HEK293 (cell line): ENCODE measurements at regions not wholly inside any gene's neighbourhood (a gene's known extent, or its start where the extent isn't known, plus 50 kb on each side); places are given as distances from the start of the nearest gene placed in this dataset.

Experiments used
- CTCF ChIA-PET: fragments of 350-600 bp; formaldehyde crosslinking; extraction: SDS; loops from one replicate; lab custom pipeline; 2021; ENCODE audit warnings: antibody characterized with exemption; lab: Yijun Ruan, JAX
- POLR2A ChIA-PET: fragments of 300-600 bp; formaldehyde crosslinking; extraction: SDS; loops from one replicate; lab custom pipeline; 2020; ENCODE audit warnings: antibody characterized with exemption, inconsistent platforms; lab: Yijun Ruan, JAX
- H3K27ac ChIP-seq: fragments of 200-500 bp; sonication (Bioruptor generic); 2 replicates; pipeline ENCODE4 v1.5.1; 2014; ENCODE audit warnings: low read depth, low read length, control low read depth, inconsistent platforms; ENCODE audit errors: extremely low read depth
- H3K36me3 ChIP-seq, 2 experiments: fragments of 200-500 bp in 1 of 2; sonication (Bioruptor generic) in 1 of 2; 1 replicate in 1 of 2; 2 replicates in 1 of 2; pipeline ENCODE4 v1.5.1; 2014 to 2017; ENCODE audit warnings: inconsistent platforms in 2 of 2, low read length in 2 of 2; ENCODE audit not compliant: control insufficient read depth in 2 of 2, insufficient read depth in 1 of 2
- H3K4me1 ChIP-seq: fragments of 200-500 bp; sonication (Bioruptor generic); 2 replicates; pipeline ENCODE4 v1.5.1; 2014; ENCODE audit warnings: mild to moderate bottlenecking, low read length, inconsistent platforms; ENCODE audit not compliant: control insufficient read depth, insufficient read depth
- H3K4me3 ChIP-seq: 2 replicates; pipeline ENCODE4 v1.5.1; 2011; ENCODE audit warnings: low read depth, mild to moderate bottlenecking, control low read depth, low read length, moderate library complexity
- H3K9me3 ChIP-seq: fragments of 200-500 bp; sonication (Bioruptor generic); 2 replicates; pipeline ENCODE4 v1.5.1; 2014; ENCODE audit warnings: low read depth, low read length, inconsistent platforms; ENCODE audit not compliant: control insufficient read depth, insufficient read depth
- PRDM1 ChIP-seq: fragments of 450-650 bp; formaldehyde crosslinking; IDR thresholded peaks from 2 replicates; pipeline ENCODE4; 2016; ENCODE audit warnings: missing biosample characterization, missing genetic modification characterization
- WT1 ChIP-seq: fragments of 450-650 bp; formaldehyde crosslinking; IDR thresholded peaks from 2 replicates; pipeline ENCODE4 v1.5.1; 2016; ENCODE audit warnings: missing biosample characterization, missing genetic modification characterization
- ZBTB48 ChIP-seq: fragments of 450-650 bp; formaldehyde crosslinking; IDR thresholded peaks from 2 replicates; pipeline ENCODE4 v1.5.1; 2016; ENCODE audit warnings: missing biosample characterization, missing genetic modification characterization
- ZNF114 ChIP-seq: fragments of 450-650 bp; formaldehyde crosslinking; IDR thresholded peaks from 2 replicates; pipeline ENCODE4 v1.5.0; 2017; ENCODE audit warnings: missing biosample characterization, missing genetic modification characterization
- ZNF121 ChIP-seq: fragments of 450-650 bp; formaldehyde crosslinking; IDR thresholded peaks from 2 replicates; pipeline ENCODE4 v1.5.1; 2016; ENCODE audit warnings: missing biosample characterization, missing genetic modification characterization
- ZNF133 ChIP-seq: fragments of 450-650 bp; formaldehyde crosslinking; IDR thresholded peaks from 2 replicates; pipeline ENCODE4 v1.5.1; 2016; ENCODE audit warnings: missing biosample characterization, missing genetic modification characterization
- ZNF146 ChIP-seq: fragments of 450-650 bp; formaldehyde crosslinking; IDR thresholded peaks from 2 replicates; pipeline ENCODE4 v1.5.1; 2016; ENCODE audit warnings: missing biosample characterization, missing genetic modification characterization
- ZNF157 ChIP-seq: fragments of 450-650 bp; formaldehyde crosslinking; IDR thresholded peaks from 2 replicates; pipeline ENCODE4 v1.5.1; 2016; ENCODE audit warnings: missing biosample characterization, missing genetic modification characterization
- ZNF335 ChIP-seq: fragments of 450-650 bp; formaldehyde crosslinking; conservative IDR thresholded peaks from 2 replicates; pipeline ENCODE4 v1.5.1; 2016; ENCODE audit warnings: missing biosample characterization, missing genetic modification characterization
- ZNF341 ChIP-seq: fragments of 450-650 bp; formaldehyde crosslinking; IDR thresholded peaks from 2 replicates; pipeline ENCODE4; 2016; ENCODE audit warnings: low read depth, missing biosample characterization, missing genetic modification characterization
- ZNF354C ChIP-seq: fragments of 450-650 bp; formaldehyde crosslinking; IDR thresholded peaks from 2 replicates; pipeline ENCODE4 v1.5.1; 2016; ENCODE audit warnings: missing biosample characterization, missing genetic modification characterization, low read depth, borderline replicate concordance
- ZNF37A ChIP-seq: fragments of 450-650 bp; IDR thresholded peaks from 2 replicates; pipeline ENCODE4 v1.5.1; 2018; ENCODE audit warnings: missing biosample characterization, missing genetic modification characterization
- ZNF624 ChIP-seq: fragments of 450-650 bp; formaldehyde crosslinking; IDR thresholded peaks from 2 replicates; pipeline ENCODE4 v1.5.1; 2017; ENCODE audit warnings: missing biosample characterization, missing genetic modification characterization
- ZNF785 ChIP-seq: fragments of 450-650 bp; formaldehyde crosslinking; IDR thresholded peaks from 2 replicates; pipeline ENCODE4 v1.5.1; 2016; ENCODE audit warnings: missing biosample characterization, missing genetic modification characterization
- TF ChIP-seq, protein P1 (sequence below): fragments of 450-650 bp; formaldehyde crosslinking; IDR thresholded peaks from 2 replicates; pipeline ENCODE4 v1.5.1; 2016; ENCODE audit warnings: missing biosample characterization, missing genetic modification characterization
- TF ChIP-seq, protein P2 (sequence below): fragments of 450-650 bp; formaldehyde crosslinking; IDR thresholded peaks from 2 replicates; pipeline ENCODE4 v1.5.1; 2016; ENCODE audit warnings: missing biosample characterization, missing genetic modification characterization
- TF ChIP-seq, protein P3 (sequence below): fragments of 450-650 bp; formaldehyde crosslinking; IDR thresholded peaks from 2 replicates; pipeline ENCODE4 v1.5.0; 2017; ENCODE audit warnings: missing biosample characterization, missing genetic modification characterization, borderline replicate concordance
- TF ChIP-seq, protein P4 (sequence below): fragments of 450-650 bp; formaldehyde crosslinking; IDR thresholded peaks from 2 replicates; pipeline ENCODE4 v1.5.1; 2016; ENCODE audit warnings: missing biosample characterization, missing genetic modification characterization

DNA sequence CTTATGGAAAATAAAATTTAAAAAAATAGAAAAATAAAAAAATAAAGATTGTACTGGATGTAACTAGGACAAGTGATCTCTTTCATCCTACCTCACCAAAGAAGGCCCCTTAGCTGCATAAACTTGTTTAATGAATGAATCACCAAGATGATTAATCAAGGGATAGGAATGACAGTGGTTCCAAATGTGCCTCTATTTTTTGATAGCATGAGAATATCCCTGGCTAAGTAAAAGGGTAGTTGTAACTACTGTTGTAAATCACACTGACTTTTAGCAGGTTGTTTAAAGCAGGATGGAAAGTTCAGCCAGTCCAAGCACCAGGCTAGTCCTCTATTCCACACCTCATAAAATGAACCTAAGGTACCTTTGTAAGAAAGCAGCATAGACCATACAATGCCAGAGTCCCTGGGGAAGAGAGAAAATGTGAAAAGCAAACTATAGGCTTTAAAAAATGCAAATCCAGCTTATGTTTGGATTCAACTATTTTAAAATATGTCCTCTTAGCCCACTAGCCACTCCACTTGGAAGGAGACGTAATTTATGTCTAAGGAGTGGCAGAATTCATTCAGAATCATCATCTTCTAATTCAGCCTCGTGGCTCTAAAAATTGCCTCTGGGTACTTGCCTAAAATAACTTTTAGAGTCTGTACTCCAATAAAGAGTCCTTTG, 126.8 kb downstream of the SKIDA1 start (continued):
- peak; percentile 56 for TF ChIP-seq ZNF335 (tag by site-specific recombination)

DNA sequence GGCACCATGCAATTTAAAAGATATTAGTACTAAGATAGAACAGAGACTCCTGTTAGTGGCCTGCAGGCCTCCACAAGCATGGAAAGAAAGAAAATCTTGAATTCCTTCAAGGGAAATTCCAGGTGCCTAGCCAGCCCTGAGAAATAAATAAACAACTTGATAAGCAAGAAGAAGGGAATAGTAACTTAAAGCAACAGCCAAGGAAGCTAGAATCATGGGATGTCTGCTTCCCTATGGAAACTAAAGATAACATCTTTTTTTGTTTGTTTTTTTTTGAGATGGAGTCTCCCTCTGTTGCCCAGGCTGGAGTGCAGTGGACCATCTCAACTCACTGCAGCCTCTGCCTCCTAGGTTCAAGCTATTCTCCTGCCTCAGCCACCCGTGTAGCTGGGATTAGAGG, 128.6 kb downstream of the SKIDA1 start:
- peaks cover 2% of the 10 kb centered on the region; the same call in 1 of the 2 replicates for H3K9me3 ChIP-seq
- H3K27ac ChIP-seq = no peak overlapping the region
- POLR2A ChIA-PET = no interaction called here
- H3K36me3 ChIP-seq = no peaks in the 10 kb centered on the region
- TF ChIP-seq ZNF146 (tag by site-specific recombination) = no peak
- no peak for TF ChIP-seq ZNF37A (tag by site-specific recombination)
- TF ChIP-seq, protein P1, sequence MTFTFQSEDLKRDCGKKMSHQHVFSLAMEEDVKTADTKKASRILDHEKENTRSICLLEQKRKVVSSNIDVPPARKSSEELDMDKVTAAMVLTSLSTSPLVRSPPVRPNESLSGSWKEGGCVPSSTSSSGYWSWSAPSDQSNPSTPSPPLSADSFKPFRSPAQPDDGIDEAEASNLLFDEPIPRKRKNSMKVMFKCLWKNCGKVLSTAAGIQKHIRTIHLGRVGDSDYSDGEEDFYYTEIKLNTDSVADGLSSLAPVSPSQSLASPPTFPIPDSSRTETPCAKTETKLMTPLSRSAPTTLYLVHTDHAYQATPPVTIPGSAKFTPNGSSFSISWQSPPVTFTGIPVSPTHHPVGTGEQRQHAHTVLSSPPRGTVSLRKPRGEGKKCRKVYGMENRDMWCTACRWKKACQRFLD = no peak
- TF ChIP-seq ZNF341 (tag by site-specific recombination) = 0 out of 2 replicates have a peak, but pooled peaks have one; percentile 20
- peak; percentile 30; the same call in 1 of the 2 replicates for TF ChIP-seq WT1 (tag by site-specific recombination)
- TF ChIP-seq, protein P2, sequence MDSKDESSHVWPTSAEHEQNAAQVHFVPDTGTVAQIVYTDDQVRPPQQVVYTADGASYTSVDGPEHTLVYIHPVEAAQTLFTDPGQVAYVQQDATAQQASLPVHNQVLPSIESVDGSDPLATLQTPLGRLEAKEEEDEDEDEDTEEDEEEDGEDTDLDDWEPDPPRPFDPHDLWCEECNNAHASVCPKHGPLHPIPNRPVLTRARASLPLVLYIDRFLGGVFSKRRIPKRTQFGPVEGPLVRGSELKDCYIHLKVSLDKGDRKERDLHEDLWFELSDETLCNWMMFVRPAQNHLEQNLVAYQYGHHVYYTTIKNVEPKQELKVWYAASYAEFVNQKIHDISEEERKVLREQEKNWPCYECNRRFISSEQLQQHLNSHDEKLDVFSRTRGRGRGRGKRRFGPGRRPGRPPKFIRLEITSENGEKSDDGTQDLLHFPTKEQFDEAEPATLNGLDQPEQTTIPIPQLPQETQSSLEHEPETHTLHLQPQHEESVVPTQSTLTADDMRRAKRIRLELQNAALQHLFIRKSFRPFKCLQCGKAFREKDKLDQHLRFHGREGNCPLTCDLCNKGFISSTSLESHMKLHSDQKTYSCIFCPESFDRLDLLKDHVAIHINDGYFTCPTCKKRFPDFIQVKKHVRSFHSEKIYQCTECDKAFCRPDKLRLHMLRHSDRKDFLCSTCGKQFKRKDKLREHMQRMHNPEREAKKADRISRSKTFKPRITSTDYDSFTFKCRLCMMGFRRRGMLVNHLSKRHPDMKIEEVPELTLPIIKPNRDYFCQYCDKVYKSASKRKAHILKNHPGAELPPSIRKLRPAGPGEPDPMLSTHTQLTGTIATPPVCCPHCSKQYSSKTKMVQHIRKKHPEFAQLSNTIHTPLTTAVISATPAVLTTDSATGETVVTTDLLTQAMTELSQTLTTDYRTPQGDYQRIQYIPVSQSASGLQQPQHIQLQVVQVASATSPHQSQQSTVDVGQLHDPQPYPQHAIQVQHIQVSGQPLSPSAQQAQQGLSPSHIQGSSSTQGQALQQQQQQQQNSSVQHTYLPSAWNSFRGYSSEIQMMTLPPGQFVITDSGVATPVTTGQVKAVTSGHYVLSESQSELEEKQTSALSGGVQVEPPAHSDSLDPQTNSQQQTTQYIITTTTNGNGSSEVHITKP = peak; percentile 76
- no peak for TF ChIP-seq ZBTB48 (tag by site-specific recombination)
- TF ChIP-seq, protein P3, sequence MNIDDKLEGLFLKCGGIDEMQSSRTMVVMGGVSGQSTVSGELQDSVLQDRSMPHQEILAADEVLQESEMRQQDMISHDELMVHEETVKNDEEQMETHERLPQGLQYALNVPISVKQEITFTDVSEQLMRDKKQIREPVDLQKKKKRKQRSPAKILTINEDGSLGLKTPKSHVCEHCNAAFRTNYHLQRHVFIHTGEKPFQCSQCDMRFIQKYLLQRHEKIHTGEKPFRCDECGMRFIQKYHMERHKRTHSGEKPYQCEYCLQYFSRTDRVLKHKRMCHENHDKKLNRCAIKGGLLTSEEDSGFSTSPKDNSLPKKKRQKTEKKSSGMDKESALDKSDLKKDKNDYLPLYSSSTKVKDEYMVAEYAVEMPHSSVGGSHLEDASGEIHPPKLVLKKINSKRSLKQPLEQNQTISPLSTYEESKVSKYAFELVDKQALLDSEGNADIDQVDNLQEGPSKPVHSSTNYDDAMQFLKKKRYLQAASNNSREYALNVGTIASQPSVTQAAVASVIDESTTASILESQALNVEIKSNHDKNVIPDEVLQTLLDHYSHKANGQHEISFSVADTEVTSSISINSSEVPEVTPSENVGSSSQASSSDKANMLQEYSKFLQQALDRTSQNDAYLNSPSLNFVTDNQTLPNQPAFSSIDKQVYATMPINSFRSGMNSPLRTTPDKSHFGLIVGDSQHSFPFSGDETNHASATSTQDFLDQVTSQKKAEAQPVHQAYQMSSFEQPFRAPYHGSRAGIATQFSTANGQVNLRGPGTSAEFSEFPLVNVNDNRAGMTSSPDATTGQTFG (tag by site-specific recombination) = no peak
- TF ChIP-seq, protein P4, sequence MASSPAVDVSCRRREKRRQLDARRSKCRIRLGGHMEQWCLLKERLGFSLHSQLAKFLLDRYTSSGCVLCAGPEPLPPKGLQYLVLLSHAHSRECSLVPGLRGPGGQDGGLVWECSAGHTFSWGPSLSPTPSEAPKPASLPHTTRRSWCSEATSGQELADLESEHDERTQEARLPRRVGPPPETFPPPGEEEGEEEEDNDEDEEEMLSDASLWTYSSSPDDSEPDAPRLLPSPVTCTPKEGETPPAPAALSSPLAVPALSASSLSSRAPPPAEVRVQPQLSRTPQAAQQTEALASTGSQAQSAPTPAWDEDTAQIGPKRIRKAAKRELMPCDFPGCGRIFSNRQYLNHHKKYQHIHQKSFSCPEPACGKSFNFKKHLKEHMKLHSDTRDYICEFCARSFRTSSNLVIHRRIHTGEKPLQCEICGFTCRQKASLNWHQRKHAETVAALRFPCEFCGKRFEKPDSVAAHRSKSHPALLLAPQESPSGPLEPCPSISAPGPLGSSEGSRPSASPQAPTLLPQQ (tag by site-specific recombination) = no peak
- TF ChIP-seq ZNF785 (tag by site-specific recombination) = no peak
- no peak for TF ChIP-seq ZNF133 (tag by site-specific recombination)
- no peak for TF ChIP-seq PRDM1 (tag by site-specific recombination)
- no peak for TF ChIP-seq ZNF157
- no peak for TF ChIP-seq ZNF624 (tag by site-specific recombination)
- no peak for TF ChIP-seq ZNF114 (tag by site-specific recombination)
- TF ChIP-seq ZNF121 (tag by site-specific recombination) = 0 out of 2 replicates have a peak, but pooled peaks have one; percentile 18
- no peak for TF ChIP-seq ZNF354C (tag by site-specific recombination)
- TF ChIP-seq, all 188 proteins: peak for 4
- no peak overlapping the region for H3K4me3 ChIP-seq
- CTCF ChIA-PET = no interaction called here
- peaks cover 20% of the 10 kb centered on the region for H3K4me1 ChIP-seq
